ENCODE measurements at regions not wholly inside any gene's neighbourhood (a gene's known extent, or its start where the extent isn't known, plus 50 kb on each side); places are given as distances from the start of the nearest gene placed in this dataset.
"Not testable (repeated sequence)": the region's sequence is repeated elsewhere in the genome, so short reads cannot be mapped to it uniquely, and the experiment has no call there.

DNA sequence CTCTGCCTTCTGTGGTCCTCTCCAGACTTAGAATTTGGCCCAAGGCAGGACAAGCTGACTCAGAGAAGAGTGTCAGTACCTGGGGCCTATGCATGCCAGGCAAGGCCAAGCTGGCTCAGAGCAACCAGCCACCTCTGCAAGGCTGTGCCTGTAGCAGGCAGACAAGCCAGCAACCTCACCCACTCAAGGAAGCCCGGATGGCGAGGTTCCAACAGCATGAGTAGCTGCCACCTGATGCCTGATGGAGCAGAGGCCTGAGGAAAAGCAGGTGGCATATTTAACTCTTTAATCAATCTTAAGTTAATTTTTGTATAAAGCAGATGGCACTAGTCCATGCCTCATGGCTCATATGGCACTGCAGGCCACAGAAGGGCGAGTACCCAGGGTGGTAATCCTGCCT is 3595.8 kb upstream of the OR11H1 start:
- DNase-seq (ENCODE audit: low read depth); H3K4me3 ChIP-seq (ENCODE audit: low read depth, low read length): not testable (repeated sequence)

DNA sequence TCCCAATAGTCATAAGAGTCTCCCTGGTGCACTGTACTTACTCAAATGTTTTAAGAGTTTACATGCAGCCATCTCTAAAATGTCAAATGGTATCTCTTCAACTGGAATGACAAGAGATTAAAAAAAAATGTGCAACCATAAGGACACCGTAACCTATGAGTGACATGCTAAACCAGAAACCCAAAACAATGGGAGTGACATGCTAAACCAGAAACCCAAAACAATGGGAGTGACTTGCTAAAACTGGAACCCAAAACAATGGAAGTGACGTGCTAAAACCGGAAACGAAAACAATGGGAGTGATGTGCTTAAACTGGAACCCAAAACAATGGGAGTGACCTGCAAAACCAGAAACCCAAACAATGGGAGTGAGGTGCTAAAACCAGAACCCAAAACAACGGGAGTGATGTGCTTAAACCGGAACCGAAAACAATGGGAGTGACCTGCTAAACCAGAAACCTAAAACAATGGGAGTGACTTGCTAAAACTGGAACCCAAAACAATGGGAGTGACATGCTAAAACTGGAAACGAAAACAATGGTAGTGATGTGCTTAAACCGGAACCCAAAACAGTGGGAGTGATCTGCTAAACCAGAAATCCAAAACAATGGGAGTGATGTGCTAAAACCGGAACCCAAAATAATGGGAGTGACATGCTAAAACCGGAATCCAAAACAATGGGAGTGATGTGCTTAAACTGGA is 3559.9 kb upstream of the OR11H1 start:
- not testable (repeated sequence) for H3K4me3 ChIP-seq (ENCODE audit: low read depth, low read length); DNase-seq (ENCODE audit: low read depth)

DNA sequence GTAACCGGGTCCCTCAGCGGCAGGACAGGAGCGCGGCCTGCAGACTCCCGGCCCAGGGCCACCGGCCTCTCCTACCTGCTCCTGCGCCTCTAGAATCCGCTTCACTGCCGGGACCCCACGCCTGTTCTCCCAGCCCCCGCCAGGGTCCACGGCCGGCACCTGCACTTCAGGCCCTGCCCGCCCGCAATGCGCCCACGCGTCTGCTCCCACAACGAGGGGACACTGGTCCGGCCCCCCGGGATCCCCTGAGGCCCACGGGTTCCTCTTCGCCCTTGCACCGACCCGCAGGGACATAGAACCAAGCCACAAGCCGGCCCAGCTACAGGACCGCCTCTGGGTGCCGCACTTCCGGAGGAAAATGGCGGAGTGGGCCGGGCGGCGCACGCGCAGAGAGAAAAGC is 3554.1 kb upstream of the OR11H1 start:
- peak overlapping the region; percentile 15 for H3K4me3 ChIP-seq (ENCODE audit: low read depth, low read length)

More for the DNA sequence above, 3554.1 kb upstream of the OR11H1 start:
- not testable (repeated sequence) for DNase-seq (ENCODE audit: low read depth)

Data from skeletal muscle cell (primary cell).